Keratinocyte (primary cell): ENCODE measurements at regions not wholly inside any gene's neighbourhood (a gene's known extent, or its start where the extent isn't known, plus 50 kb on each side); places are given as distances from the start of the nearest gene placed in this dataset.

Experiments used
- DNase-seq: peaks from one replicate; pipeline ENCODE4 v3.0.0-alpha.2; 2011; ENCODE audit warnings: low read depth, missing footprints, low spot score
- FAIRE-seq: peaks from 2 replicates; lab custom pipeline; 2011; peaks lifted over from hg19 to GRCh38; lab: Jason Lieb, UNC
- H2AFZ ChIP-seq: 2 replicates; pipeline ENCODE4 v1.6.0; 2012; ENCODE audit warnings: low read length, control low read depth, inconsistent platforms; ENCODE audit not compliant: control insufficient read depth
- H3K27ac ChIP-seq: 2 replicates; pipeline ENCODE4 v1.5.1; 2011; ENCODE audit warnings: low read length; ENCODE audit not compliant: control insufficient read depth, insufficient read depth
- H3K27me3 ChIP-seq: 3 replicates; pipeline ENCODE4 v1.6.0; 2011; ENCODE audit warnings: low read length; ENCODE audit not compliant: control insufficient read depth, insufficient read depth; ENCODE audit errors: extremely low read depth
- H3K36me3 ChIP-seq, 2 experiments: 2 replicates in 1 of 2; 3 replicates in 1 of 2; pipeline ENCODE4 v1.5.1; 2011; ENCODE audit warnings: low read length in 2 of 2, mild to moderate bottlenecking in 1 of 2; ENCODE audit not compliant: control insufficient read depth in 2 of 2, insufficient read depth in 2 of 2; ENCODE audit errors: extremely low read depth in 1 of 2
- H3K4me1 ChIP-seq: 3 replicates; pipeline ENCODE4 v1.5.1; 2011; ENCODE audit warnings: low read length; ENCODE audit not compliant: control insufficient read depth, insufficient read depth; ENCODE audit errors: extremely low read depth
- H3K4me2 ChIP-seq: 3 replicates; pipeline ENCODE4 v1.6.0; 2011; ENCODE audit warnings: low read depth, low read length; ENCODE audit not compliant: control insufficient read depth, insufficient read depth; ENCODE audit errors: extremely low read depth
- H3K4me3 ChIP-seq, 3 experiments: fragments of 200-600 bp in 1 of 3; sonication (generic) in 1 of 3; 2 replicates in 2 of 3; 3 replicates in 1 of 3; pipeline ENCODE4 v1.5.1; 2011 to 2016; ENCODE audit warnings: low read length in 3 of 3, mild to moderate bottlenecking in 3 of 3, control low read depth in 2 of 3, inconsistent platforms in 1 of 3, low read depth in 1 of 3, mixed read lengths in 1 of 3, mixed run types in 1 of 3, moderate library complexity in 1 of 3; ENCODE audit not compliant: control insufficient read depth in 2 of 3, insufficient read depth in 2 of 3; ENCODE audit errors: extremely low read depth in 1 of 3
- H3K79me2 ChIP-seq: 2 replicates; pipeline ENCODE4 v1.6.0; 2012; ENCODE audit warnings: low read length; ENCODE audit not compliant: control insufficient read depth, insufficient read depth
- H3K9ac ChIP-seq: 3 replicates; pipeline ENCODE4 v1.6.0; 2011; ENCODE audit warnings: low read length; ENCODE audit not compliant: control insufficient read depth, insufficient read depth; ENCODE audit errors: extremely low read depth
- H3K9me1 ChIP-seq: 3 replicates; pipeline ENCODE4 v1.6.0; 2011; ENCODE audit warnings: low read length; ENCODE audit not compliant: control insufficient read depth, insufficient read depth; ENCODE audit errors: extremely low read depth
- H3K9me3 ChIP-seq: 2 replicates; pipeline ENCODE4 v1.5.1; 2012; ENCODE audit warnings: low read depth, low read length; ENCODE audit not compliant: control insufficient read depth
- H4K20me1 ChIP-seq: 3 replicates; pipeline ENCODE4 v1.6.0; 2011; ENCODE audit warnings: low read length; ENCODE audit not compliant: control insufficient read depth, insufficient read depth; ENCODE audit errors: extremely low read depth
- CTCF ChIP-seq, 3 experiments: IDR thresholded peaks in 1 of 3; conservative IDR thresholded peaks in 1 of 3; optimal IDR thresholded peaks in 1 of 3; 2 replicates in 2 of 3; 3 replicates in 1 of 3; pipeline versions ENCODE3 to v1.5.1; 2011; ENCODE audit warnings: low read length in 3 of 3, mild to moderate bottlenecking in 3 of 3, moderate library complexity in 2 of 3, control low read depth in 1 of 3, inconsistent platforms in 1 of 3; ENCODE audit not compliant: insufficient read depth in 2 of 3; ENCODE audit errors: extremely low read depth in 1 of 3
- EZH2 ChIP-seq: IDR thresholded peaks from one replicate; pipeline ENCODE4 v1.6.1; 2012; ENCODE audit warnings: inconsistent platforms, mild to moderate bottlenecking, low read length, moderate library complexity
- dilution Hi-C: fragments of 300-500 bp; cut with MboI; formaldehyde crosslinking; loops from one replicate; pipeline ENCODE4 v1.7.0; 2020; ENCODE audit warnings: low sequenced_read_pairs; ENCODE audit not compliant: extremely low pct_ligation_motif_present

- Histone ChIP-seq H4K20me1 (no peaks in the 10 kb centered on the region), H3K36me3 (no peaks in the 10 kb centered on the region), H3K9ac (no peak overlapping the region), H3K27ac (no peak overlapping the region), H3K79me2 (no peaks in the 10 kb centered on the region), H2AFZ (no peak overlapping the region), H3K4me2 (no peak overlapping the region), H3K9me3 (no peaks in the 10 kb centered on the region), H3K4me3 (no peak overlapping the region), H3K27me3 (no peaks in the 10 kb centered on the region), H3K9me1 (no peaks in the 10 kb centered on the region), H3K4me1 (no peaks in the 10 kb centered on the region)
- dilution Hi-C loops = no loop called here
- no peak for FAIRE-seq
- TF ChIP-seq EZH2 (no peak), CTCF (optimal IDR thresholded peaks at IDR 0.05 in 1 of 3, IDR thresholded peaks at IDR 0.05 in 1 of 3, conservative IDR thresholded peaks at IDR 0.05 in 1 of 3; ENCODE audit: extremely low read depth in 1 of 3, insufficient read depth in 2 of 3, low read length in 3 of 3) (no peak)
- no peak for DNase-seq
These were observed 293.9 kb upstream of the FOXQ1 start for GRCh38 chr6:1018041-1018440.

- no peaks in the 10 kb centered on the region for H3K27me3 ChIP-seq
- H4K20me1 ChIP-seq = no peaks in the 10 kb centered on the region
- no peaks in the 10 kb centered on the region for H3K4me1 ChIP-seq
- no peaks in the 10 kb centered on the region for H3K9me1 ChIP-seq
- no peaks in the 10 kb centered on the region for H3K9me3 ChIP-seq
- H3K27ac ChIP-seq = no peak overlapping the region
- no peaks in the 10 kb centered on the region for H3K36me3 ChIP-seq
- dilution Hi-C loops = no loop called here
- no peak overlapping the region for H3K4me2 ChIP-seq
- FAIRE-seq = no peak
- no peak overlapping the region for H3K4me3 ChIP-seq
- no peak for DNase-seq
- H2AFZ ChIP-seq = no peak overlapping the region
- TF ChIP-seq EZH2 (no peak), CTCF (optimal IDR thresholded peaks at IDR 0.05 in 1 of 3, IDR thresholded peaks at IDR 0.05 in 1 of 3, conservative IDR thresholded peaks at IDR 0.05 in 1 of 3; ENCODE audit: extremely low read depth in 1 of 3, insufficient read depth in 2 of 3, low read length in 3 of 3) (no peak)
- H3K9ac ChIP-seq = no peak overlapping the region
- H3K79me2 ChIP-seq = no peaks in the 10 kb centered on the region
These were observed 295.3 kb upstream of the FOXQ1 start for GRCh38 chr6:1016329-1017302.
